ENCODE measurements at regions not wholly inside any gene's neighbourhood (a gene's known extent, or its start where the extent isn't known, plus 50 kb on each side); places are given as distances from the start of the nearest gene placed in this dataset.
"Not testable (repeated sequence)": the region's sequence is repeated elsewhere in the genome, so short reads cannot be mapped to it uniquely, and the experiment has no call there.

GRCh38 chr22:49674479-49675050 lies 153.1 kb downstream of the BRD1 start:
- DNase-seq, result peak; percentile 30

DNA sequence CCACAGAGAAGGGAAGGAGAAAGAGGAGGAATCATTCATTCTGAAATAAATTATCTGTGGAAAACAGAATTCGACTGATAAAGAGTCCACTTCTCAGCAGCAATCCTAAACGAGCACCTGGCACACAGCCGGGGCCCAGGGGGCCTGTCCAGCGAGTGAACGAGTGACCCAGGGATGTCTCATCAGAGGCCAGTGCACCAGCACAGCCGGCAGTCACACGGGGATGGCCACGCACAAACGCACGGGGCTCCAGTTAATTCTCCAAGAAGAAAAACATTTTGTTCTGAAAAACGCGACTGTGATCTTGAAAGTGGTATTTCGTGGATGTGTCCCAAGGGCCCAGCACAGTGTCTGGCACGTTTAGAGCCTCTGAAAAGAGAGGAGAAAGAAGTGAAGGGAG lies 154.6 kb downstream of the BRD1 start:
- DNase-seq, result peak; percentile 52

DNA sequence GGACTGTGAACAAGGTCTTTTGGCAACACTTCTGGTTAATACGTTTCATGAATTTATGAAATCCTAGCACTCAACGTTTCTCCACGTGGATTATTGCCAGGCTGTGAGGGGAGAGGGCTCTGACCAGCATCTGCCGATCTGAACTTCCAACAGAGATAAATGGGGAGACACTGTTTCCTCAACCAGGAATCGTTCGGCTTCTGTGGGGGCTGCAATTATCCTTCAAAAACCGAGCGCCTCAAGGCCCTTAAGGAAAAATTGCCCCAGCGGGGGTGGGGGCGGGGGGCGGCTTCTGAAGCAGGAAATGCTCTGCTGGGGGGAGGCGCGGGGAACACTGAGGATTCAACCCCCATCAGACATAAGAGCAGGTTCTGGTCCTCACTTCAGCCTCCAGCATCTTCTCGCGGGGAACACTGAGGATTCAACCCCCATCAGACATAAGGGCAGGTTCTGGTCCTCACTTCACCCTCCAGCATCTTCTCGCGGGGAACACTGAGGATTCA lies 155.6 kb downstream of the BRD1 start:
- no peak for DNase-seq

- peak; percentile 50 for DNase-seq
These were observed 156.2 kb downstream of the BRD1 start for GRCh38 chr22:49671331-49672013.

- DNase-seq, result peak; percentile 72
These were observed 157.0 kb downstream of the BRD1 start for GRCh38 chr22:49670456-49671330.

- not testable (repeated sequence) for DNase-seq
These were observed 157.7 kb downstream of the BRD1 start for GRCh38 chr22:49669969-49670455.

- peak; percentile 42 for DNase-seq
These were observed 158.2 kb downstream of the BRD1 start for GRCh38 chr22:49669427-49669968.

GRCh38 chr22:49668402-49668801 lies 159.3 kb downstream of the BRD1 start:
- DNase-seq, result peak; percentile 53

DNA sequence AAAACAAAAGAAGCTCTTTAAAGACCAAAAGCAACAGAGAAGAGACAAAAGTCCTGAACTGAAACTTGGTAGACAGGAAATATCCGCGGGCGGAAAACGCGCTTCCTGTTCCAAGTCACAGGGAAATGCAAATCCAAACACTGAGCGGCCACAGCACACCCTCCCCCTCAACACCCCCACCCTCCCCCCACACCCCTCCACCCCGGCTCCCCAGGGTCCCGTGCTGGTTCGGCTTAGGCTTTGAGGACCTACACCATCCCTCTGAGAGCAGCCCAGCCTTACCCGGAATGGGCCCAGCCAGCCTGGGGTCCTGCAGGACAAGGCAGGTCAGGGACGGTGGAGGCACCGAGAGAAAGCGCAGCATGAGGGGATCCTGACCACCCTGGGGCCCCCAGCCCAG lies 160.4 kb downstream of the BRD1 start:
- peak; percentile 56 for DNase-seq

DNA sequence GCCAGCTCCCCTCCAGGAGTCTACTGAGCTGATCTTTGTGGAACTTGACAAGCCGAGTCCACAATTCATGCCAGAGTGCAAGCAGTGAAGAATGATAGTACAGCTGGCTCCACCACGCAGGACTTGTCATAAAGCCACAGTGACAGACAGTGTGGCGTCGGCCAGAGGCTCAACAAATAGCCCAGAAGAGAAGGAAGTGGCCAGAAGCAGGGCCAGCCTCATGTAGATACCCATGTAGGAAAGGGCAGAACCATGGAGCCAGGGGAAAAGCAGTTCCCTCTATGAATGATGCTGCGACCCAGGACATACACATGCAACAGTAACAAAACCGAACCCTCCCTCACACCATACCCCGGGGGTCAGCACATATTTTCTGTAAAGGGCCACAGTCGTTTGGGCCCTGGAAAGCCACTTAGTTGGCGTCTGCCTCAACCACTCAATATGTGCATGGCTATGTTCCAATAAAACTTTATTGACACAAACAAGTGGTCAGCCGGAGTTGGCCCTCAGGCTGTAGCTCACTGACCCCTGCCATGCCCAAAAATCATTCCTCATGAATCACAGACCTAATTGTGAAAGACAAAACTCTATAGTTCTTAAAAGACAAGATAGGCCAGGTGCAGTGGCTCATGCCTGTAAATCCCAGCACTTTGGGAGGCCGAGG lies 161.4 kb downstream of the BRD1 start:
- peak; percentile 35 for DNase-seq

- DNase-seq, result no peak
These were observed 162.8 kb downstream of the BRD1 start for GRCh38 chr22:49664891-49665290.

GRCh38 chr22:49664371-49664881 lies 163.2 kb downstream of the BRD1 start:
- no peak for DNase-seq

DNA sequence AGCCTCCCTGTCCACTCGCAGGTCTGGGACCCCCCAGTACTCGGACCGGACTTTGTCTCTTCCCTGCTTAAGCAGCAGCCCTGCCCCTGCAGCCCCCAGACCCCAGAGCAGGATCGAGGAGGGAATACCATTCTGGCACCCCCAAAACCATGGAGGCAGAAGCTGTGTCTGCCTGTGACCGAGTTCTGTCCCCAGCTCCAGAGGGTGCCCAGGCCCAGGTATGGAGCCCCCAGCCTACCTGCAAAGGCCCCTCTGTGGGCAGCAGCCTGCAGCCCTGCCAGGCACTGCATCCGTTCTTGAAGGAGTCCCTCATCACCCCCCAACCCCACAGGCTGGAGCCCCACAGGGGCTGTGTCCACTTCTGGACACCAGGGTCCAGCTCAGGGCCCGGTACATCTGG lies 163.8 kb downstream of the BRD1 start:
- no peak for DNase-seq

GRCh38 chr22:49663311-49663711 lies 164.4 kb downstream of the BRD1 start:
- peak; percentile 37 for DNase-seq

- no peak for DNase-seq
These were observed 165.0 kb downstream of the BRD1 start for GRCh38 chr22:49662681-49663080.

GRCh38 chr22:49660794-49661781 lies 166.6 kb downstream of the BRD1 start:
- peak; percentile 53 for DNase-seq

DNA sequence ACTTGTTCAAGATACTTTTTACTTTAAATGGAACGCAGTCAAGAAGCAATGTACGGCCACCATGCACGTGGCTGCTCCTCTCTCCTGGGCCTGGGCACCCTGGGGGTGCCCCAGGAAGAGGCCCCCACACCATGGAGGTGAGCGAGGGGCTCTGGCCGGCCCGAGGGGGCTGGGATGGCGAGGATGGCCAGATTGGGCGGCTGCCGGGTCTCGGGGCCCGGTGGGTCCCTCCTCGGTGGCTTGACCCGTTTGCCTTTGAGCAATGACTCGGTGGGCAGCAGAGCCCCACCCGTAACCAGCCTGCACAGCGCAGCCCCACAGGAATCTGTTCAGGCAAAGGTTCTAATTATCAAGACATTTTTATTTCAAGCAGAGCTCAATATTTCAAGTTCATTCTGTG lies 167.4 kb downstream of the BRD1 start:
- no peak for DNase-seq

- DNase-seq, result peak; percentile 50
These were observed 167.8 kb downstream of the BRD1 start for GRCh38 chr22:49659924-49660315.

- peak; percentile 49 for DNase-seq
These were observed 168.3 kb downstream of the BRD1 start for GRCh38 chr22:49659281-49659923.

DNA sequence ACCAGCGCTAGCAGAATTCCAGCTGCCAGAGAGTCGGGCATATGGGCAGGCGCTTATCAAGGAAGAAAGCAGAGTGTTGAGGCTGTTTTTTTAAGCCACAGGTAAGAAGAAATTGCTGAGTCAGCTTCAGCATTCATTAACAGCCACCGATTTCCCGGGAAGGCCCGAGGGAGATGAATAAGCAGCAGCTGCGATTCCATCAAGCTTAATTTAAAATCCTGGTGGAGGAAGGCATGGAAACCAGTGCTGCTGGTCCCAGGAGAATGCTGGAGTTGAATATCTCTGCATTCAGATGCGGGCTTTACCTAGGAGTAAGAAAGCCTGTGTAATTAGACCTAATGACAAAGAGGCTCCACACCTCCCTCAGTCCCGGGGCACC lies 168.8 kb downstream of the BRD1 start:
- no peak for DNase-seq
